ENCODE measurements at regions not wholly inside any gene's neighbourhood (a gene's known extent, or its start where the extent isn't known, plus 50 kb on each side); places are given as distances from the start of the nearest gene placed in this dataset.

- TF ChIP-seq, protein P1, sequence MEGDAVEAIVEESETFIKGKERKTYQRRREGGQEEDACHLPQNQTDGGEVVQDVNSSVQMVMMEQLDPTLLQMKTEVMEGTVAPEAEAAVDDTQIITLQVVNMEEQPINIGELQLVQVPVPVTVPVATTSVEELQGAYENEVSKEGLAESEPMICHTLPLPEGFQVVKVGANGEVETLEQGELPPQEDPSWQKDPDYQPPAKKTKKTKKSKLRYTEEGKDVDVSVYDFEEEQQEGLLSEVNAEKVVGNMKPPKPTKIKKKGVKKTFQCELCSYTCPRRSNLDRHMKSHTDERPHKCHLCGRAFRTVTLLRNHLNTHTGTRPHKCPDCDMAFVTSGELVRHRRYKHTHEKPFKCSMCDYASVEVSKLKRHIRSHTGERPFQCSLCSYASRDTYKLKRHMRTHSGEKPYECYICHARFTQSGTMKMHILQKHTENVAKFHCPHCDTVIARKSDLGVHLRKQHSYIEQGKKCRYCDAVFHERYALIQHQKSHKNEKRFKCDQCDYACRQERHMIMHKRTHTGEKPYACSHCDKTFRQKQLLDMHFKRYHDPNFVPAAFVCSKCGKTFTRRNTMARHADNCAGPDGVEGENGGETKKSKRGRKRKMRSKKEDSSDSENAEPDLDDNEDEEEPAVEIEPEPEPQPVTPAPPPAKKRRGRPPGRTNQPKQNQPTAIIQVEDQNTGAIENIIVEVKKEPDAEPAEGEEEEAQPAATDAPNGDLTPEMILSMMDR (IDR thresholded peaks at IDR 0.05) = no peak
- TF ChIP-seq POLR2A (IDR thresholded peaks at IDR 0.05) (no peak), EP300 (IDR thresholded peaks at IDR 0.05) (no peak)
These were observed 211.6 kb upstream of the TMEM161B start for GRCh38 chr5:88480245-88480644.
